ENCODE measurements at regions not wholly inside any gene's neighbourhood (a gene's known extent, or its start where the extent isn't known, plus 50 kb on each side); places are given as distances from the start of the nearest gene placed in this dataset.

- Histone ChIP-seq H3K27me3 (ENCODE audit: insufficient read depth, low read depth, low read length) (no peaks in the 10 kb centered on the region), H4K20me1 (ENCODE audit: insufficient read depth) (no peaks in the 10 kb centered on the region), H3K4me2 (ENCODE audit: low read length) (no peak overlapping the region), H3K9me3 (ENCODE audit: low read length) (no peaks in the 10 kb centered on the region), H3K27ac (ENCODE audit: low read length) (no peak overlapping the region), H3K79me2 (replicated peaks; ENCODE audit: insufficient read depth, low read length) (no peaks in the 10 kb centered on the region), H3K36me3 (ENCODE audit: insufficient read depth, low read length) (no peaks in the 10 kb centered on the region), H2AFZ (ENCODE audit: low read depth, low read length) (no peak overlapping the region), H3K9me2 (ENCODE audit: insufficient read depth, low read length) (no peaks in the 10 kb centered on the region), H3K4me3 (ENCODE audit: low read length) (no peak overlapping the region), H3F3A (ENCODE audit: insufficient read depth, low read length, poor library complexity, severe bottlenecking) (no peaks in the 10 kb centered on the region), H3K9ac (ENCODE audit: low read length) (no peak overlapping the region)
- TF ChIP-seq CTCF (IDR thresholded peaks at IDR 0.05; ENCODE audit: poor library complexity, severe bottlenecking), result no peak
- TF ChIP-seq EP300 (conservative IDR thresholded peaks at IDR 0.05; ENCODE audit: poor library complexity, severe bottlenecking), result no peak
- TF ChIP-seq REST (IDR thresholded peaks at IDR 0.05; ENCODE audit: borderline replicate concordance), result no peak
- TF ChIP-seq SMC3 (conservative IDR thresholded peaks at IDR 0.05; ENCODE audit: poor library complexity), result no peak
- TF ChIP-seq MXI1 (conservative IDR thresholded peaks at IDR 0.05; ENCODE audit: poor library complexity, severe bottlenecking), result no peak
- no peak for TF ChIP-seq POLR2AphosphoS5 (IDR thresholded peaks at IDR 0.05)
- no peak for TF ChIP-seq RAD21 (conservative IDR thresholded peaks at IDR 0.05)
- TF ChIP-seq EZH2 (IDR thresholded peaks at IDR 0.05; ENCODE audit: borderline replicate concordance, insufficient read depth, low read length, poor library complexity, severe bottlenecking), result no peak
- no peak for TF ChIP-seq TAF1 (IDR thresholded peaks at IDR 0.05; ENCODE audit: low read depth)
These were observed 108.1 kb upstream of the AGR3 start for GRCh38 chr7:16989811-16990413.

- H3K27me3 ChIP-seq (ENCODE audit: insufficient read depth, low read depth, low read length), result no peaks in the 10 kb centered on the region
- no peak overlapping the region for H3K4me2 ChIP-seq (ENCODE audit: low read length)
- TF ChIP-seq RAD21 (conservative IDR thresholded peaks at IDR 0.05), result no peak
- TF ChIP-seq SMC3 (conservative IDR thresholded peaks at IDR 0.05; ENCODE audit: poor library complexity), result no peak
- TF ChIP-seq EZH2 (IDR thresholded peaks at IDR 0.05; ENCODE audit: borderline replicate concordance, insufficient read depth, low read length, poor library complexity, severe bottlenecking), result no peak
- no peak for TF ChIP-seq TAF1 (IDR thresholded peaks at IDR 0.05; ENCODE audit: low read depth)
- no peak for TF ChIP-seq POLR2AphosphoS5 (IDR thresholded peaks at IDR 0.05)
- no peak for TF ChIP-seq MXI1 (conservative IDR thresholded peaks at IDR 0.05; ENCODE audit: poor library complexity, severe bottlenecking)
- TF ChIP-seq CTCF (IDR thresholded peaks at IDR 0.05; ENCODE audit: poor library complexity, severe bottlenecking), result no peak
- TF ChIP-seq EP300 (conservative IDR thresholded peaks at IDR 0.05; ENCODE audit: poor library complexity, severe bottlenecking), result no peak
- no peak for TF ChIP-seq REST (IDR thresholded peaks at IDR 0.05; ENCODE audit: borderline replicate concordance)
- no peaks in the 10 kb centered on the region for H3F3A ChIP-seq (ENCODE audit: insufficient read depth, low read length, poor library complexity, severe bottlenecking)
- H3K4me3 ChIP-seq (ENCODE audit: low read length), result no peak overlapping the region
- H3K27ac ChIP-seq (ENCODE audit: low read length), result no peak overlapping the region
- H3K9me3 ChIP-seq (ENCODE audit: low read length), result no peaks in the 10 kb centered on the region
- H2AFZ ChIP-seq (ENCODE audit: low read depth, low read length), result no peak overlapping the region
- H3K9ac ChIP-seq (ENCODE audit: low read length), result no peak overlapping the region
- H3K79me2 ChIP-seq (replicated peaks; ENCODE audit: insufficient read depth, low read length), result no peaks in the 10 kb centered on the region
- no peaks in the 10 kb centered on the region for H4K20me1 ChIP-seq (ENCODE audit: insufficient read depth)
- no peaks in the 10 kb centered on the region for H3K36me3 ChIP-seq (ENCODE audit: insufficient read depth, low read length)
- H3K9me2 ChIP-seq (ENCODE audit: insufficient read depth, low read length), result no peaks in the 10 kb centered on the region
These were observed 109.8 kb upstream of the AGR3 start for GRCh38 chr7:16991551-16991950.

Data from neural cell (in vitro differentiated cells).